Gastroesophageal sphincter (tissue), 4 donors: ENCODE measurements at regions not wholly inside any gene's neighbourhood (a gene's known extent, or its start where the extent isn't known, plus 50 kb on each side); places are given as distances from the start of the nearest gene placed in this dataset.

Experiments used
- ATAC-seq: fragments of 150-250 bp; one replicate; pipeline ENCODE4 v1.9.1; 2016; ENCODE audit warnings: mild to moderate bottlenecking, moderate library complexity
- H3K27ac ChIP-seq, 4 donors: fragments of 200-600 bp; sonication (generic) in 3 of 4; 1 replicate in 3 of 4; 2 replicates in 1 of 4; pipeline ENCODE4 v1.5.1; 2016 to 2019
- H3K27me3 ChIP-seq: fragments of 200-600 bp; sonication (generic); one replicate; pipeline ENCODE4 v1.5.1; 2019
- H3K36me3 ChIP-seq, 2 donors: fragments of 200-600 bp; sonication (generic); one replicate each; pipeline ENCODE4 v1.5.1; 2019; ENCODE audit warnings: control low read depth in 1 of 2
- H3K4me1 ChIP-seq, 3 donors: fragments of 200-600 bp; sonication (generic); 1 replicate in 2 of 3; 2 replicates in 1 of 3; pipeline ENCODE4 v1.5.1; 2016 to 2019; ENCODE audit warnings: control low read depth in 2 of 3
- H3K4me3 ChIP-seq, 2 donors: fragments of 200-600 bp; sonication (generic); one replicate each; pipeline ENCODE4 v1.5.1; 2019; ENCODE audit warnings: mild to moderate bottlenecking in 1 of 2, moderate library complexity in 1 of 2
- H3K9me3 ChIP-seq, 3 donors: fragments of 200-600 bp; sonication (generic); one replicate each; pipeline ENCODE4 v1.5.1; 2017 to 2019; ENCODE audit warnings: control low read depth in 2 of 3
- CTCF ChIP-seq, 4 experiments: fragments of 200-600 bp in 2 of 4; fragments of 450-650 bp in 2 of 4; sonication (generic) in 1 of 4; IDR thresholded peaks; one replicate each; pipeline ENCODE4 v1.5.1; 2017 to 2019; ENCODE audit warnings: antibody characterized with exemption in 4 of 4, mild to moderate bottlenecking in 2 of 4, moderate library complexity in 2 of 4
- EP300 ChIP-seq: sonication (generic); formaldehyde crosslinking; IDR thresholded peaks from one replicate; pipeline ENCODE4 v1.6.1; 2017; ENCODE audit warnings: antibody characterized with exemption, mild to moderate bottlenecking
- POLR2A ChIP-seq, 2 donors: fragments of 450-650 bp; IDR thresholded peaks; one replicate each; pipeline ENCODE4 v1.6.1; 2017; ENCODE audit warnings: antibody characterized with exemption in 2 of 2, mild to moderate bottlenecking in 2 of 2, moderate library complexity in 1 of 2
- POLR2AphosphoS5 ChIP-seq: sonication (generic); formaldehyde crosslinking; IDR thresholded peaks from one replicate; pipeline ENCODE4 v1.6.1; 2017; ENCODE audit warnings: antibody characterized with exemption
- WGBS, 2 donors: methylation state at CpG; one replicate each; pipeline ENCODE4 v1.1.5; 2018; ENCODE audit warnings: low coverage in 1 of 2; 5-methylcytosine and 5-hydroxymethylcytosine counted together

- no peak overlapping the region for H3K4me3 ChIP-seq
- TF ChIP-seq CTCF (IDR thresholded peaks at IDR 0.05) (no peak), POLR2A (IDR thresholded peaks at IDR 0.05) (no peak), POLR2AphosphoS5 (no peak), EP300 (no peak)
- H3K36me3 ChIP-seq, result no peaks in the 10 kb centered on the region
- no peaks in the 10 kb centered on the region for H3K4me1 ChIP-seq
- H3K27me3 ChIP-seq, result no peaks in the 10 kb centered on the region
- no peak overlapping the region for H3K27ac ChIP-seq
- H3K9me3 ChIP-seq, result no peaks in the 10 kb centered on the region
- 56 to 60% methylated on average over 2 of the region's 2 CpGs for WGBS, 2 donors
- no peak for ATAC-seq
These were observed 156.0 kb upstream of the ANKRD50 start for GRCh38 chr4:124868495-124868894.

DNA sequence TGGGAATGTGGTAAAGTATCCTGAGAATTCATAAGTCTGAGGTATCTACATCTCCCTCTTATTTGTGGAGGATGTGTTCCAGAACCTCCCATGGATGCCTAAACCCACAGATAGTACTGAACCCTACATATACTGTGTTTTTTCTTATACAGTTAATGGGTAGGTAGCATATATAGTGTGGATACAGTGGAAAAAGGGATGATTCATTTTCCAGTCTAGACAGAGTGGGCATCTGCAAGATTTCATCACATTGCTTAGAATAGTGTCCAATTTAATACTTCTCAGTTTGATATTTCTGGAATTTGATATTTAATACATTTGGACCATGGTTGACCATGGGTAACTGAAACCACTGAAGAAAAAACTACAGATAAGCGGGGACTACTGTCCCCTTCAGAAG lies 155.0 kb upstream of the ANKRD50 start:
- Histone ChIP-seq H3K27ac (no peak overlapping the region), H3K27me3 (no peaks in the 10 kb centered on the region), H3K36me3 (no peaks in the 10 kb centered on the region), H3K9me3 (no peaks in the 10 kb centered on the region), H3K4me1 (no peaks in the 10 kb centered on the region), H3K4me3 (no peak overlapping the region)
- 100% methylated on average over 1 of the region's 1 CpG for WGBS, 2 donors
- no peak for ATAC-seq
- no peak for TF ChIP-seq POLR2A (IDR thresholded peaks at IDR 0.05)
- TF ChIP-seq CTCF (IDR thresholded peaks at IDR 0.05), result no peak
- TF ChIP-seq EP300, result no peak
- TF ChIP-seq POLR2AphosphoS5, result no peak

GRCh38 chr4:124866301-124866700 lies 153.8 kb upstream of the ANKRD50 start:
- Histone ChIP-seq H3K4me3 (no peak overlapping the region), H3K4me1 (no peaks in the 10 kb centered on the region), H3K36me3 (no peaks in the 10 kb centered on the region), H3K27ac (no peak overlapping the region), H3K9me3 (no peaks in the 10 kb centered on the region), H3K27me3 (no peaks in the 10 kb centered on the region)
- ATAC-seq, result no peak
- WGBS, 2 donors, result 61 to 81% methylated on average over 1 of the region's 1 CpG
- no peak for TF ChIP-seq CTCF (IDR thresholded peaks at IDR 0.05)

DNA sequence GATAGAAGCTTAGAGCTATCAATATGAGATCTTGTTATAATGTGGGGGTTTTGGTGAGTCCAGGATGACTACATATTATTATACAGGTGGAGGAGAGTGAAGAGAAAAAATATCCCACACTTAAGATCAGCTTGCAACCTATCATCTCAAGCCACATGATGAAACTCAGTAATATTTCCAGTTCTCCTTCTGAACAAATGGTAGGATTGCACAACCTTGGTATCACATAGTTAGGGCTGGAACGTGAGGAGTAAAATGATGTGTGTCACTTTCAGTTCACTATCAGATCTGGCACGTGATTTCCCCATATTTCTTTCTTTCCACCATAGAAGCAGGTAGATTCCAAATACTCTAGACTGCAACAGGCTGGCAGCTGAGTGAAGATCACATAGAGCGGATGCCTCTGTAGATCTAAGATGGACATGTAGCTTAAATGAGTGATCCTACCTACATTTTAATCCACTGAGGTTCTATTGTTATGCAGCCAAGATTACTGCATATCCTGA lies 150.6 kb upstream of the ANKRD50 start:
- 79 to 100% methylated on average over 1 to 3 of the region's 3 CpGs for WGBS, 2 donors

DNA sequence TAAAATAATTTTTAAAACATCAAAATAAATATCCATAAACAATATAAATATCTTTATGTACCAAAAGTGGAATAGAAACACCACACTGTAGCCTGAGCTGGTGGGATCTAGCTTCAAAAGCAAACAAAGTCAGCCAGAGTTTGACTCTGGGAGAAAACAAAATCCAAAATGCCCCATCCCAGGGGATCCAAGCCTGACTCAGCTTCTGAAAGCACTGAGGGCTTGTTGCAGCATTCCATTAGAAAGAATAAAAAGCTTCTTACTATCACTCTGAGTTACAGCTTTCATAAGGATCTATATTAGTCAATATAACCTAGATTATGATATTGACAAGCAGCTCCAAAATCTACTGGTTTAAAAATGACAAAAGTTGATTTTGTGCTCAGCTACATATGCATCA lies 149.7 kb upstream of the ANKRD50 start:
- H3K27me3 ChIP-seq, result no peaks in the 10 kb centered on the region
- no peak overlapping the region for H3K4me3 ChIP-seq
- no peaks in the 10 kb centered on the region for H3K9me3 ChIP-seq
- H3K36me3 ChIP-seq, result no peaks in the 10 kb centered on the region
- no peaks in the 10 kb centered on the region for H3K4me1 ChIP-seq
- no peak overlapping the region for H3K27ac ChIP-seq
- TF ChIP-seq EP300 (no peak), POLR2A (IDR thresholded peaks at IDR 0.05) (no peak), POLR2AphosphoS5 (no peak), CTCF (IDR thresholded peaks at IDR 0.05) (no peak)
- no peak for ATAC-seq

More for the DNA sequence above, 150.6 kb upstream of the ANKRD50 start:
- TF ChIP-seq EP300 (no peak), CTCF (IDR thresholded peaks at IDR 0.05) (no peak), POLR2AphosphoS5 (no peak), POLR2A (IDR thresholded peaks at IDR 0.05) (no peak)
- no peaks in the 10 kb centered on the region for H3K27me3 ChIP-seq
- no peak for ATAC-seq
- H3K4me3 ChIP-seq, result no peak overlapping the region
- H3K9me3 ChIP-seq, result no peaks in the 10 kb centered on the region
- H3K36me3 ChIP-seq, result no peaks in the 10 kb centered on the region
- no peak overlapping the region for H3K27ac ChIP-seq
- H3K4me1 ChIP-seq, result no peaks in the 10 kb centered on the region
